Lung microvascular endothelial cell (primary cell): ENCODE measurements at regions not wholly inside any gene's neighbourhood (a gene's known extent, or its start where the extent isn't known, plus 50 kb on each side); places are given as distances from the start of the nearest gene placed in this dataset.

ENCODE experiments used
- DNase-seq, 2 donors: peaks; one replicate each; pipeline versions ENCODE4 v3.0.0 to v3.0.0-alpha.2; 2010; ENCODE audit warnings: low read depth in 2 of 2

DNA sequence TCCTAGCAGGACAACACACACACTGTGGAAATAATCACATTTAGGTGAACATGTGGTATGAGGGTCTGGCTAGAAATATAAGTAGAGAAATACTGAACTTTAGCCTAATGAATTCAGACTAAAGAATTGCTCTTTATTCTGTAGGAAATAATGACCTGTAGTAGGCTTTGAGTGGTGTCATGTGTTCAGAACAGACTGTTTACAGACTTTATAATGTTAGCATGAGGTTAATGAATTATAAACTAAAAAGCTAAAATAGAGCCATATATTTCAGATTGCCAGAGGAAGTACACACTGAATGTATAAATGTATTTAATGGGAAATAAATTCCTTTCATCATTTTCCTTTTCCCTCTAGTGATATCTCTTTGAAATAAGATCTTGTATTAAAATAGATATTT lies 669.5 kb upstream of the EPHA7 start:
- no peak for DNase-seq

DNA sequence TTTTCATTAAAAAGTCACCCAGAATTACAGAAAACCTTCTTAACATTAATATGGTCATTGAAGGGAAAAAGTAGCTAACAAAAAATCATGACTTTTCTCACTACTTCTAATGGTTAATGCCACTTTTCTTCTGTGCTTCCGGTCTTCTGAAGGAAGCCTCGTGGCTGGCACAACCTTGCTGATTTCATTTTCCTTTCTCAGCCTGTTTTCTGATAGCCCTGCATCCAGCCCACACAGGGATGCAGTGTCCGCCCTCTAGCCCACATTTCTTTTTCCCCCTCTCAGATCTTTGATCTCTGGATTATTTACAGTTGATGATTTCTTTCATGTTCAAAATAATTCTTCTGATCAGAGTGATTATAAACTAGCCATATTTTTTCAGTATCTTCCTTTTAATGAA lies 655.4 kb upstream of the EPHA7 start:
- no peak for DNase-seq

DNA sequence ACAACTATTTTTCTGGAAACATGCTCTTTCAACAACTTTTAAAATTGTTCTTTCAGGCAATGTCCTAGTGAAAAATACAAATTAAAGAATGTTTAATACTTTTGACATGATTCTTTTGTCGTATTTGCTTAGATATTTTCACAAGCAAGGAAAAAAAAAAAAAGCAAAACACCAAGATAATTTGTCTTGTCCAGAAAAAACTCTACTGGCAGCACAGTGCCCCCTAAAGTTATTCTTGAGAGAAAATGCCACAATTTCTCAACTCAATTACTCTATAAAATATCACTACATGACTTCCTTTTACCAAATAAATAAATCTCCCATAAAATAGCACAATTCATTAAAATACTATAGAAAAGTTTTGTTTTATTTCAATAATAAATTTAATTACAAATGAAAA lies 652.5 kb upstream of the EPHA7 start:
- no peak for DNase-seq

DNA sequence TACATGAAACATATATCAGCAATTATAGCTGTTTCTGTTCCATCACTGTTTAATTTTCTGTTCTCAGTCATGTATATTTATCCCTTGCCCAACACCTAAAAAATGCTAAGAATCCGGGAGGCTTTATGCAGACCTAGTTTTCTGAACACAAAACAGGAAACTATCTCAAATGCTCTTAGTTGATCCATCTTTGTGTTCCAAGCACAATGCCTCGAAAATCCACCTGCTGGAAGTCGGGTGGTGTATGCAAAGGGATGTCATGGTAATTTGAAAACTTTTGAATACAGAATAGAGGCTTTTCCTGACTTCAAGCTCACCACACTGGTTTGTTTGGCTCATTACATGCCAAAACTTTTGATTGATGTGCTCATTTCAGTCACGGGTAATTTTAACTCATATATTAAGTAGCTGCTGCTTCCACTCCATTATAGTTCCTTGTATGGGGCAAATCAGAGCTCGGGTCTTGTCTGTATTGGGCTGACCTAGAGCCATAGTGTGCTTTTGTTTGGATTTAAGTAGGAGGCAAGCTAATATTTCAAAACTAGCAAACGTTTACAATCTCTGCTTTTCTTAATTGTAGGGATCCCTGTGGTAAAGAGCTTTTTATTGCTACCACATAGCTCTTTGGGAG lies 646.5 kb upstream of the EPHA7 start:
- no peak for DNase-seq

DNA sequence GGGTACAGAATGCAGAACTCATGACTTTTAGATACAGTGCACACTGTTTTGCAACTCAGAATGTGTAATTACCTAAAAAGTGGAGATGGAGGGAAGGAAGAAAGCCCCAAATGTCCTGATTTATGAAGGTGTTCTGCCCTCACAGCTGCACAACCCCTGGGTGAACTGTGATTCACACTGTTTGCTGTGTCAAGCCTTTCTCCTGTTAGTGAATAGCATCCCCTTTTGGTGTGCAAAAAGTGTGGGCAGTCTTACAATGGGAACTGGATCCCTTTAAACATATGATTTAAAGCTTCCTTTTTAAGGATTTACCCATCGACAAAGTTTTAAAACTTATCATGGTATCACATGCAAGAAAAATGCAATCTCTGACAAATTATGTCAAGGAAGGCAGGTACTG lies 633.4 kb upstream of the EPHA7 start:
- DNase-seq: no peak

DNA sequence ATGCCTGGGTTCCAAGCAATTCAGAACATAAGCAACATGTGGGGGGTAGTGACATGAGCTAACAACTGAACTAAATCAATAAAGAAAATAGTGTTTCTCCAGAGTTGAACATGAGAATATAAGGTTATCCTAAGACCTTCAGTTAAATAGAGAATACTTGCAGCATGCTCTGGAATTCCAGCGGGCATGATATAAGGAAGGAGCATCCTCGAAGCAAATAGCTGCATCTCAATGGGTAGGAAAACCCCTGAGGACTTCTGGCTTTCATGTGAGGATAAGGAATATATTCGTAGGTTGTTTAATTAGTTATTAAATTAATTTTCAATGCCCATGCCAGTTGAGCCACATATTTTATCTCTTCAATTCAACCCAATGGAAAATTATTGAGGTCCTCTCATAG lies 631.2 kb upstream of the EPHA7 start:
- DNase-seq: no peak

DNA sequence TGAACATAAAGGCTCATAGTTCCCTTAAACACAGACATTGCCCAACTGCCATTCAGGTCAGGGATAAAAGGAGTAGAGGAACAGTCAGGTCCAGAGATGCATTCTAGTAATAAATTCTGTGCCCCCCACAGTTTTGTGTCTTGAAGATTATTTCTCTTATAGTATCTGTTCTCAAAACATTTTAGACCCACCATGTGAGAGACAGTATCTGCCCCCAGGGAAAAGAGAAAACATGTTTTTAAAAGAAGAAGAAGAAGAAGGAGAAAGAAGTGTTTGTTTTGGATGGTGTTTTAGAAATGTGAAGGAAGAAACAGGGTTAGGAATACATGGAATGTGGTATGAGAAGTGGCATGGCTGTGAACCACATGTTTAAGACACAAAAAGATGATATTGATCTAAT lies 629.6 kb upstream of the EPHA7 start:
- DNase-seq: no peak

DNA sequence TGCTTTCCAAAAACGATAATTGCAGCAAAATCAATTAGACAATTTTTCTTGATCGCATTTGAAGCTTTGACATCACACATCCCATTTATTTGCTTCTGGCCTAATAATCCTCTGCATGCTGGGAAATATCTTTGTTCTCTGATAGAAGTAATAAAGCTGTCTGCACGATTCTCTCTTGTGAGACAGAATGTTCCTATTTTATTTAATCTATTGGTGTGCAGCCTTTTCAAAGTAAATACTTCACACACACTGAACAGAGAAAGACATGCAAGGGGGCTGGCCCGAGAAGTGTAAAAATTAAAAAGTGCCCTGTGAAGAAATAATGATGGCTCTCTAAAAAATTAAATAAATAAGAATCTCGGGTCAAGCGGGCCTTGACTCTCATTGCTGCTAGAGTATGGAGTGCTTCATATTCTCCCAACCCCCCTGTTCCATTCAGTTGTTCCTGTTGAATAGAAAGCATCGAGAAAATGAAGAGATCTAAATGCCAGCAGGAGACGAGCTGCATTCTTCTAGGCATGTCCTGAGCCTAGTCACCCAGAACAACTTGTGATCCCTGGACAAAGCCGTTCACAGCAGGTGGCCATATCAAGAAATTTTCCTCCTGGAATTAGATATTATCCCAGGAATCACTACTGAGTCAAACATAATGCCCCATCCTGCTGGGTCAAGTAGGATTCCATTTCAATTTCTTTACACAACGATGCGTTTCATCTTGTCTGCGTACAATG lies 625.9 kb upstream of the EPHA7 start:
- no peak for DNase-seq

DNA sequence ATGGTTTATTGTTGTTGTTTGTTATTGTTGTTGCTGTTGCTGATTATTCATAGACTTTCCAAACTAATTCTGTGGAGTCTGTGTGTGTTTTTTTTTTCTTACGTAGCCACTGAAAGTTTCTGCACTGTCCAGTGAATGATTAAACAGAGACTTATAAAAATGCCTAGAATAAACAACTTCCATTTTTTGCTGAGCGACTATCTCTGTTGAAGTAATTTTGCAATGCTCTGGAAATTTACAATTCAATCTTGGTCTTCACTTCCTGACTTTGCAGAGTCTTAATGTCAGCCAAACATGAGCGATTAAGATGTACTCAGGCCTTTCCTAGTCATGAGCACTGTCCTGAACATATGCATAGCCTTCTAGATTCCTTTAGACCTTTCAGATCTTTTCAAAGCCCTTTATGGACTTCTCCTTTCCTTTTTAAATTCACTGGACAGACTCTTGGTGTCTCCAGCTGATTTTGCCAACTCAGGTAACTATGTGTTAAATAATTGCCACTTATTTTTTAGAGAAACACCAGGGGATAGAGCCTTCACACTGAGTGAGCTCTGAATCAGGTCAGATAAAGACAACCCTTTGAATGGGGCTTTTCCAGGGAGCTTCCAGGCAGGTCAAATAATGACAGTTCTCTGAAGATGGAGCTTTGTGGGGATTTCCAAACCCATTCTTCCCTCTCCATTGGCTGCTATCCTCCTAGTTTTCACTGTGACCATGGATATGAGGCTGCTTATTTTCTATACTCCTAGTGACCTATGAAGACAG lies 622.8 kb upstream of the EPHA7 start:
- DNase-seq: no peak

DNA sequence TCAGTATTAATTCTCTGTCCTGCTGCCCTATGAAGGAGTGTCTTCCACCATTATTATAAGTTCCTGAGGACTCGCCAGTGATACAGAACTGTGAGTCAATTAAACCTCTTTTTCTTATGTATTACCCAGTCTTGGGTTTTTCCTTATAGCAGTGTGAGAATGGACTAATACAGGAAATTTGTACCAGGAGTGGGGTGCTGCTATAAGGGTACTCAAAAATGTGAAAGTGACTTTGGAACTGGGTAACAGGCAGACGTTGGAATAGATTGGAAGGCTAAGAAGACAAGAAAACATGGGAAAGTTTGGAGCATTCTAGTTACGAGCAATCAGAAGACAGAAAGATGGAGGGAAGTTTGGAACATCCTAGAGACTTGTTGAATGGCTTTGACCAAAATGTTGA lies 616.7 kb upstream of the EPHA7 start:
- DNase-seq: no peak

DNA sequence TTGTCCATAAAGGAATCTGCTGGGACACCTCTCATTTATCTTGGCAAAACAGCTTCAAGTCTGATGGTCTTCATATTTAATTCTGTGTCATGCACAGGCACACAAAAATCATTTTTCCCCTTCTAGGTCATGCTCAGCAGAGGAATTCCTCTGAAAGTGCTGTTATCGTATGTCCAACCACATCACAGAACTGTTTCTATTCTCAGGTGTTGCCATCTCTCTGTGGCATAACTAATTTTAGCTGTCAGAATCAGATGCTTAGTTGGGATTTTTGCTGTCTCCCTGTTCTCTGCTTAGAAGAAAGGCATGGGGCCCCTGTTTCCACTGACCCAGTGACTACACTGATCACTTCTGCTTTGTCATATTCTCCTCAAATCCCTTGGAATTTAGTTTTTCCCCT lies 608.0 kb upstream of the EPHA7 start:
- DNase-seq: no peak

DNA sequence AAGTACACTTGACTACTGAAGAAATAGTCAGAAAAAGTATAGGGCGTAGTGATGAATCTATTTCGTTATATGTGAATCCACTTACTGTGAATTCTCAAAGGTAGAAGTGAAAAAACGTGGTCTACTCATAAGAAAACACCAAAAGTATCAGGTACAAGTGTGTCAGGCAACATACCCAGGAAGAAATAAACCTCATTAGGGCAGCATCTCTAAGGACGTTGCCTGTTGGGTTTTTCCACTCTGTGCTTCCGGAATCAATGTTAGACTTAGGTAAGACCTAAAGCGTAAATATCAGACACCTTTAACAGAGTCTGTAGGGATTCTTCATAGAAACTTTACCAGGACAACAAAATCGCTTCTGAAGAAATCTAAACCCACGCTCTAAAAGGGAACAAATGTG lies 607.2 kb upstream of the EPHA7 start:
- no peak for DNase-seq

DNA sequence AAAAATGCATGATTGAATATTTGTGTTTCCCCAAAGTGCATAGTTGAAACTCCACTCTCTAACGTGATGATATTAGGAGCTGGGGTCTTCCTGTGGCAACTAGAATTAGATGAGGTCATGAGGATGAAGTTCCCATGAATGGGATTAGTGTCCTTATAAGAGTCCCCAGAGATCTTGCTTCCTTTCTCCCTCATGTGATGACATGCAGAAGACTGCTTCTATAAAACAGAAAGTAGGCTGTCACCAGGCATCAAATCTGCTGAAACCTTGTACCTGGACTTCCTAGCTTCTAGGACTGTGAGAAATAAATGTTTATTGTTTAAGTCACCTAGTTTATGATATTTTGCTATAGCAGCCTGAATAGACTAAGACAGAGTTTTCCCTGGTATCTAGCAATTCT lies 586.5 kb upstream of the EPHA7 start:
- DNase-seq: no peak

DNA sequence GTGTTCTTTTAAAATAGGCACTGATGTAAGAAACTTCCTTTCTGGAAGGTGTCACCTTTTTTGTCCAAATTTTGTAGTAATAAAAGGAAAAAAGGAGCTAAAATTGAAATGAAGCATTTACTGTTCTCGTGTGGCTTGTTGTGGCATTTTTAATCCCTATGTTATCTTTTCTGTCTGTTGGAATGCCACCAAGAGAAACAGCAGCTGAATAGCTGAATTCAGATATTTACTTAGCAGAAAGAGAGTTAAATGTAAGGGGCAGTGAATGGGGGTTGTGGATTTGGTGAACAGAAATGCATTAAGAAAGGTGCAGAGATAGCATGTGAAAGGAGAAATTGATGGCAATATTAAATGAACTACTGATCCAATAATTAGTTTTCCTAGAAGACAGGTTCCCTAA lies 573.6 kb upstream of the EPHA7 start:
- no peak for DNase-seq

DNA sequence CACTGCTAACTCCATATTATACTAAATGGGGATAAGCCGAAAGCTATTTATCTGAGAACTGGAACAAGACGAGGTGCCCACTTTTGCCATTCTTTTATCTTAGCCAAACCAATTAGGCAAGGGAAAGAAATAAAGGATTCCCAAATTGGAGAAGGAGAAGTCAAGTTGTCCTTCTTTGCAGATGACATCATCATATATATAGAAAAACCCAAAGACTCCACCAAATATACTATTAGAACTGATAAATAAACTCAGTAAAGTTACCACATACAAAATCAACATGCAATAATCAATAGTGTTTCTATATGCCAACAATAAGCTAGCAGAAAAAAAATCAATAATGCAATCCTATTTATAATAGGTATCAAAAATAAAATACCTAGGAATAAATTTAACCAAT lies 570.3 kb upstream of the EPHA7 start:
- no peak for DNase-seq

DNA sequence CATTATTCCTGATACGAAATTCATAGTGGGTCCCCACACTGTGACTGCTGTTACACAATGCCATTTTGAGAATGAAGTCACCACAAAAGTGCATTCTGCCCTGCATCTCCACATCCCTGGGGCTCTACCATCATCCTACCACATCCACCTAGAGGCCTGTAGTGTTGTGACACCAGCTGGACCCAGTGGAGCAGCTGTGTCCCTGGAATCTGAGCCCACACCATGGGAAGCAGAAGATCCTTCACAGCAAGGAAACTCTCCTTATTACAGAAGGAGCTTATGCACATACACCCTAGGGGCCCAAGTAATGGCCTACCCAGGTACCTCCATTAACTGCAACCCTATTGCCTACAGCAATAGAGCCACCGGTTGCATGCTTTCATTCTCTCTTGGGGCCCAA lies 566.6 kb upstream of the EPHA7 start:
- no peak for DNase-seq

DNA sequence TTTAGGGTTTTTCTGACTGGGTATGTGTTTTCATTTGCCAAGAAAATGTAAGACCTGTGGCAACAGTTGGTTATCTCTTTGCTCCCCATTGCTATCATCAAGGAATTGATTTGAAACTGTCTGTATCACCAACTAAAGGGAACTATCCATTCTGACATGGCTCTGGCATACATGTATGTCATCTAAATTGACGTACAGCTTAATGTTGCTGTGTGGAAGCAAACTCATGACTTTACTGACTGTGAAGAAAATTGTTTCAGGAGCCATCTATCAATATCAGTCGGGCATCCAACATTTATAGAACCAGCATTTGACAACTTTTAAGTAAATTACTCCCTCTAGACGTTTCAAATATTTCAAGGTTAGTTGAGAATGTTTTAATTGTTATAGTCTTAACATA lies 555.8 kb upstream of the EPHA7 start:
- no peak for DNase-seq

DNA sequence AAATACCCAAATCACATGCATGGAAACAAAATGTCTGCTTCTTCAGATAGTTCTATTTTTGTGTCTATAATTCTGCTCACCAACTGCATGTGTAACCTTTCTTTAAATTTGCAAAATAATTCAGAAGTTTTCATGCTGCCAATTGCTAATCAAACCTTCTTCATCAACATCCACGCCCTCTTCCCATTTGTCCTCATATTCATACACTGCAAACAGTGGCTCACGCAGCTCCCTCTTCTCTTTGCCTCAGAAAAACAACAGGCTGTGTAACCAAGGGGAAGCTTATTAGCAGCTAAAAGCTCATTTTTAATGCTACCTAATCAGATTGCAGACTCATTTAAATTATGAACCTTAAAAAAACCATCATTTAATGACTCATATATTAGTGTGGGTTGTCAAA lies 555.0 kb upstream of the EPHA7 start:
- DNase-seq: no peak

DNA sequence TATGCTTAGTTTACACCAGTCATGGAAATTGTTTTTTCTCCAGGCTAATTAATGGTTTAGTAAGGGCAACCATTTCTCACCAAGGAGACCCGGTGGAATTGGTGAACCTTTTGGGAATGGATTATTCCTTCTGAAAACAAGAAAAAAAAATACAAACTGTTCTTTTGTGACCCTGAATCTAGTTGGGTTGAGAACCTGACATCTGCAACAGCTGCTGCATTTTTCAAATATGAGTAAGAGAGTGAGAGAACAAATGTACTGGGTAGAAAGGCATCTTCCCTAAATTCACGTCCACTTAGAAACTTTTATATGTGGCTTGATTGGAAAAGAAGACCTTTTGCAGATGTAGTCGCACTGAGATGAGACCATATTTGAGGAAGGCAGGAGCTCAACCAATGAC lies 553.4 kb upstream of the EPHA7 start:
- DNase-seq: no peak

DNA sequence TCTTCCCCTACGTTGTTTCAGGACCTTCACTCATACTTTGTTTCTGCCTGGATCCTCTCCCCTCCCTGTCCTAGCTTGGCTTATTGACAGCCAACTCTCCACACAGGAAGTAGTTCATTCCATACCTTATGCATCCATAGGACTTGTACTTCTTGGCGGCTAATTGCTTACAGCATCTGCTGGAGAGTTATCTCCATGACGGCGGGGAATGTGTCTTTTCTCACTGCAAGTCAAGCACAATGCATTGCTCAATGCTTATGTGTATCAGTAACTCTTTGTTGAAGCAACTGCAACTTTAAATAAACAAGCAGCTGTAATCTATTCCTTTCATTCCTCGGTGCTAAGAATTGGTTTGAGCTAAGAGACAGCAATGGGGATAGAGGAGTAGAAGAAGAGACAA lies 551.3 kb upstream of the EPHA7 start:
- DNase-seq: no peak

DNA sequence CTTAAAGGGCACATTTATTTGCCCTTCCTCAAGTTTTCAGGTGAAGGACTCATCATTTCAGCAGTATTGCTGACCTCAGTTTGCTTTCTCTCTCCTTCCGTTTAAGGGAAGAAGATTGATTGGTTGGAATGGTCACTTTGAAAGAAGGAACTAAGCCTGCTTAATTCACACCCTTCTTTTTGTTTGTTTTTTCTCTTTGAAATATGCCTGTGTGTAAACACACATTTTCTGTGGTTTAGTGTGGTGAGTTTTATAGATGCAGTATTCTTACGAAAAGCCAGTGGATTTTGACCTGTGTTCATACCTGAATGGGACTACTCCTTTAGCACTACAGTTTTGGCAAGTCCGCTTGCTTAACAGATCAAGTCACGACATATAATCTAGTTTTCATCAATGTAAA lies 548.8 kb upstream of the EPHA7 start:
- no peak for DNase-seq

DNA sequence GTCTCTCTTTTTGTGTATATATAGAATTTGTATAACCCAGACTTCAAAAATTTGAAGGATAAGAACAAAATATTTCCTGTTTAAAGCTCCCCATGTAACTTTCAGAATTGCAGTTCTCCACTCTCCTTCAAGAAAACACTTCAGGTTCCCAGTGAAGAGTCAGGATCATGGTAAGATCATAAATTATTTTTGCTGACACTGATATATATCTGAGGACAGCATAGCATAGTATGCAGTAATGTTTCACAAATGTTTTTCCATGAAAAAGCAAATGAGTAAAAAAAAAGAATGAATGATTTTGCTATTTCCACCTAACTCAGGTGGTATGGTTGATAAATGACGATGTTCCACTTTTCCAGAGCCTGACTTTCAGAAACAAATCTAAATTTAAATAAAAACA lies 545.6 kb upstream of the EPHA7 start:
- no peak for DNase-seq

DNA sequence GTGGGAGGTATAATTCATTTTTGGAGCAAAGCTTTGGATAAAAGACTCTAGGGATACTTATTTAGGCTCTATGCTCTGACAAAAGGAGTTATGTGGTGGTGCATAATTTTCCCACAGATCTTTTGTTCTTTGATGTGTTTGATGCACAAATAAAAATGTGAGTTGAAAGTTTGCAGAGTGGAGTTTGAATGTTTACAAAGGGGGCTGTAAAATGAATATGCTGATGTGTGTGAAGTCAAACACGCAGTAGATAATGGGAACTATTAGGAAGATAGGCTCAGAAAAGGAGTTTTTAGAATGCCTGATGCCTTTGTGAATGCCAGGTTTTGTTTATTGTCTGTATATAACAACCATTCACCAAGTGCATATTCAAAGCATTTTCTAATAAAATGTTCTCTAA lies 545.0 kb upstream of the EPHA7 start:
- no peak for DNase-seq
